T-helper 22 cell (primary cell): ENCODE measurements at regions not wholly inside any gene's neighbourhood (a gene's known extent, or its start where the extent isn't known, plus 50 kb on each side); places are given as distances from the start of the nearest gene placed in this dataset.
"Not testable (repeated sequence)": the region's sequence is repeated elsewhere in the genome, so short reads cannot be mapped to it uniquely, and the experiment has no call there.

Source experiments
- DNase-seq: peaks from one replicate; pipeline ENCODE4 v3.0.0-alpha.2; 2020; ENCODE audit warnings: low read depth

- DNase-seq: no peak
Observed at GRCh38 chr1:166305371-166305770, 138.6 kb upstream of the FAM78B start.

GRCh38 chr1:166307261-166308188 lies 140.7 kb upstream of the FAM78B start:
- no peak for DNase-seq

- not testable (repeated sequence) for DNase-seq
Observed at GRCh38 chr1:166316306-166316705, 149.5 kb upstream of the FAM78B start.

- DNase-seq: no peak
Observed at GRCh38 chr1:166322470-166322869, 155.7 kb upstream of the FAM78B start.

- no peak for DNase-seq
Observed at GRCh38 chr1:166327886-166328285, 161.1 kb upstream of the FAM78B start.

- DNase-seq: no peak
Observed at GRCh38 chr1:166328956-166329355, 162.2 kb upstream of the FAM78B start.

GRCh38 chr1:166330096-166330495 lies 163.3 kb upstream of the FAM78B start:
- DNase-seq: no peak

GRCh38 chr1:166338105-166338504 lies 171.3 kb upstream of the FAM78B start:
- no peak for DNase-seq

GRCh38 chr1:166340709-166341108 lies 173.9 kb upstream of the FAM78B start:
- DNase-seq: no peak

GRCh38 chr1:166343276-166343675 lies 176.5 kb upstream of the FAM78B start:
- DNase-seq: no peak

- no peak for DNase-seq
Observed at GRCh38 chr1:166350490-166350889, 183.7 kb upstream of the FAM78B start.

GRCh38 chr1:166351676-166352075 lies 184.9 kb upstream of the FAM78B start:
- DNase-seq: no peak

GRCh38 chr1:166353213-166353612 lies 186.4 kb upstream of the FAM78B start:
- no peak for DNase-seq

- no peak for DNase-seq
Observed at GRCh38 chr1:166354406-166354805, 187.6 kb upstream of the FAM78B start.

- no peak for DNase-seq
Observed at GRCh38 chr1:166365081-166365480, 198.3 kb upstream of the FAM78B start.

- no peak for DNase-seq
Observed at GRCh38 chr1:166368030-166368429, 201.2 kb upstream of the FAM78B start.

GRCh38 chr1:166377896-166378295 lies 211.1 kb upstream of the FAM78B start:
- no peak for DNase-seq

- no peak for DNase-seq
Observed at GRCh38 chr1:166378805-166379204, 212.0 kb upstream of the FAM78B start.

GRCh38 chr1:166379447-166379846 lies 212.6 kb upstream of the FAM78B start:
- DNase-seq: no peak

- no peak for DNase-seq
Observed at GRCh38 chr1:166383137-166383536, 216.3 kb upstream of the FAM78B start.

GRCh38 chr1:166383635-166384346 lies 217.0 kb upstream of the FAM78B start:
- DNase-seq: no peak

GRCh38 chr1:166384948-166385347 lies 218.1 kb upstream of the FAM78B start:
- DNase-seq: no peak

- DNase-seq: no peak
Observed at GRCh38 chr1:166390366-166391033, 223.7 kb upstream of the FAM78B start.
